ENCODE measurements at regions not wholly inside any gene's neighbourhood (a gene's known extent, or its start where the extent isn't known, plus 50 kb on each side); places are given as distances from the start of the nearest gene placed in this dataset.

DNA sequence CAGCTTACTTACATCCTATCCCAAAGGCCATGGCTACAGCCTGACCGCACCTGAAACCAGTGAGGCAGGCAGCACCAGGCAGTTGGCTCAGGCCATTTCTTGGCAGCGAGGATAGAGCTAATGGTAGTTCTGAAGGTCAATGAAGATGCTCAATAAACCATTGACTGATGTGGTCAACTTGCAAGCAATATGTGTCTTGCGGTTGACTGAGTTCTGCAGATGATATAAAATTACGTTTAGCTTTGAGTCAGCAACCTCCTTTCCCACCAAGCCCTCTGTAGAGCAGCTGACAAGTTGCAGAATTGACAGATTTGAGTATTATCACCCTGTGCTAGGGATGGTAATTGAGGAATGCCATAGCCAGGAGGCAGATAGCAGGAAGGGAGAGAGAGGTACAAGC is 189.0 kb upstream of the PUM3 start:
- TF ChIP-seq, protein P1, sequence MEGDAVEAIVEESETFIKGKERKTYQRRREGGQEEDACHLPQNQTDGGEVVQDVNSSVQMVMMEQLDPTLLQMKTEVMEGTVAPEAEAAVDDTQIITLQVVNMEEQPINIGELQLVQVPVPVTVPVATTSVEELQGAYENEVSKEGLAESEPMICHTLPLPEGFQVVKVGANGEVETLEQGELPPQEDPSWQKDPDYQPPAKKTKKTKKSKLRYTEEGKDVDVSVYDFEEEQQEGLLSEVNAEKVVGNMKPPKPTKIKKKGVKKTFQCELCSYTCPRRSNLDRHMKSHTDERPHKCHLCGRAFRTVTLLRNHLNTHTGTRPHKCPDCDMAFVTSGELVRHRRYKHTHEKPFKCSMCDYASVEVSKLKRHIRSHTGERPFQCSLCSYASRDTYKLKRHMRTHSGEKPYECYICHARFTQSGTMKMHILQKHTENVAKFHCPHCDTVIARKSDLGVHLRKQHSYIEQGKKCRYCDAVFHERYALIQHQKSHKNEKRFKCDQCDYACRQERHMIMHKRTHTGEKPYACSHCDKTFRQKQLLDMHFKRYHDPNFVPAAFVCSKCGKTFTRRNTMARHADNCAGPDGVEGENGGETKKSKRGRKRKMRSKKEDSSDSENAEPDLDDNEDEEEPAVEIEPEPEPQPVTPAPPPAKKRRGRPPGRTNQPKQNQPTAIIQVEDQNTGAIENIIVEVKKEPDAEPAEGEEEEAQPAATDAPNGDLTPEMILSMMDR (IDR thresholded peaks at IDR 0.05; ENCODE audit: poor library complexity) = no peak
- TF ChIP-seq EZH2phosphoT487 (IDR thresholded peaks at IDR 0.05; ENCODE audit: low read depth, severe bottlenecking, unreplicated experiment) = no peak
